ENCODE measurements at regions not wholly inside any gene's neighbourhood (a gene's known extent, or its start where the extent isn't known, plus 50 kb on each side); places are given as distances from the start of the nearest gene placed in this dataset.

DNA sequence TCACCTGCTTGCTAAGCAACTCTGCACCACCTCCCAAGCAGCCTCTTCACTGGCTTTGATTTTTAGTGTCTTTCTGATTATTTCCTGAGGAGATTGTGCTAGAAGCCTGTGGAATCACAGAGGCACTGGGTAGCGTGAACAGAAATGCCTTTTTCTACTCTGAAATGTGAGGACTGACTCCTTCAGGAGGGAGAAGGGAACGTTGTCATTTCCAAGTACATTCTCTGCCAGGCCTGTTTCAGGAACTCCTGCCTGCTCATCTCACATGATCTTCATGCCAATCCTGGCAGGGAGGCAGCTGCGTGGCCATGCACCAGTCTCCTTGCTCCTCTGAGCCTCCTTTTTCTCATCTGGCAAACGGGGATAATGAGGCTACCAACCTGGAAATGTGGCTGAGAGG is 49.8 kb upstream of the PRDM11 start:
- TF ChIP-seq CTCF (IDR thresholded peaks at IDR 0.05) (no peak), ZFX (IDR thresholded peaks at IDR 0.05; ENCODE audit: borderline replicate concordance) (no peak)

All from 22Rv1 (cell line).